ELF-1 (cell line): ENCODE measurements at regions not wholly inside any gene's neighbourhood (a gene's known extent, or its start where the extent isn't known, plus 50 kb on each side); places are given as distances from the start of the nearest gene placed in this dataset.

Experiments
- DNase-seq: peaks from one replicate; pipeline ENCODE4 v3.0.0-alpha.2; 2016; ENCODE audit warnings: low read depth, low spot score

- no peak for DNase-seq
Measured at GRCh38 chr5:36355516-36355915, 53.8 kb upstream of the RANBP3L start.

GRCh38 chr5:36356915-36357314, 55.2 kb upstream of the RANBP3L start:
- no peak for DNase-seq

- no peak for DNase-seq
Measured at GRCh38 chr5:36357391-36357975, 55.8 kb upstream of the RANBP3L start.

GRCh38 chr5:36359267-36359666, 57.6 kb upstream of the RANBP3L start:
- peak; percentile 43 for DNase-seq

GRCh38 chr5:36360307-36360706, 58.6 kb upstream of the RANBP3L start:
- no peak for DNase-seq

GRCh38 chr5:36363101-36363500, 61.4 kb upstream of the RANBP3L start:
- DNase-seq, result peak; percentile 42

- DNase-seq, result no peak
Measured at GRCh38 chr5:36363744-36364143, 62.0 kb upstream of the RANBP3L start.

GRCh38 chr5:36364473-36364872, 62.8 kb upstream of the RANBP3L start:
- DNase-seq, result no peak

GRCh38 chr5:36365896-36366295, 64.2 kb upstream of the RANBP3L start:
- no peak for DNase-seq

GRCh38 chr5:36366883-36367282, 65.2 kb upstream of the RANBP3L start:
- DNase-seq, result no peak

- no peak for DNase-seq
Measured at GRCh38 chr5:36367524-36367923, 65.8 kb upstream of the RANBP3L start.

- DNase-seq, result no peak
Measured at GRCh38 chr5:36369219-36369690, 67.6 kb upstream of the RANBP3L start.

- DNase-seq, result no peak
Measured at GRCh38 chr5:36370073-36370472, 68.4 kb upstream of the RANBP3L start.

GRCh38 chr5:36371366-36371765, 69.7 kb upstream of the RANBP3L start:
- DNase-seq, result no peak

- no peak for DNase-seq
Measured at GRCh38 chr5:36373527-36374086, 71.9 kb upstream of the RANBP3L start.

GRCh38 chr5:36374266-36374862, 72.7 kb upstream of the RANBP3L start:
- no peak for DNase-seq

GRCh38 chr5:36377192-36377591, 75.5 kb upstream of the RANBP3L start:
- no peak for DNase-seq

GRCh38 chr5:36378551-36378950, 76.8 kb upstream of the RANBP3L start:
- DNase-seq, result no peak

- no peak for DNase-seq
Measured at GRCh38 chr5:36382890-36383289, 81.2 kb upstream of the RANBP3L start.

GRCh38 chr5:36383942-36384341, 82.2 kb upstream of the RANBP3L start:
- DNase-seq, result no peak

- no peak for DNase-seq
Measured at GRCh38 chr5:36384845-36385244, 83.1 kb upstream of the RANBP3L start.

GRCh38 chr5:36385495-36385894, 83.8 kb upstream of the RANBP3L start:
- no peak for DNase-seq

GRCh38 chr5:36388288-36388687, 86.6 kb upstream of the RANBP3L start:
- no peak for DNase-seq
